GM21447 (cell line): ENCODE measurements at regions not wholly inside any gene's neighbourhood (a gene's known extent, or its start where the extent isn't known, plus 50 kb on each side); places are given as distances from the start of the nearest gene placed in this dataset.

Source experiments
- ATAC-seq: cut with Tn5 transposase; IDR thresholded peaks from one replicate; pipeline ENCODE4 v1.9.1; 2021; ENCODE audit not compliant: unreplicated experiment

- ATAC-seq, result no peak
Observed at GRCh38 chr3:8451696-8452095, 49.9 kb upstream of the LMCD1 start.
